H9 (cell line): ENCODE measurements at regions not wholly inside any gene's neighbourhood (a gene's known extent, or its start where the extent isn't known, plus 50 kb on each side); places are given as distances from the start of the nearest gene placed in this dataset.

ENCODE experiments used
- DNase-seq: peaks from one replicate; pipeline ENCODE4 v3.0.0-alpha.2; 2017
- H2AFZ ChIP-seq: one replicate; pipeline ENCODE4 v1.6.1; 2013; ENCODE audit warnings: mild to moderate bottlenecking, low read length, control low read depth, moderate library complexity
- H2AK5ac ChIP-seq: 2 replicates; pipeline ENCODE4 v1.6.1; 2013; ENCODE audit warnings: low read length, control low read depth, mixed read lengths; ENCODE audit not compliant: insufficient read length
- H2BK120ac ChIP-seq: one replicate; pipeline ENCODE4 v1.6.1; 2013; ENCODE audit warnings: low read depth, mild to moderate bottlenecking, low read length, control low read depth, inconsistent platforms; ENCODE audit not compliant: poor library complexity, severe bottlenecking
- H2BK12ac ChIP-seq: 2 replicates; pipeline ENCODE4 v1.6.1; 2013; ENCODE audit warnings: low read length, control low read depth, mixed read lengths, low read depth; ENCODE audit not compliant: insufficient read length
- H2BK15ac ChIP-seq: 2 replicates; pipeline ENCODE4 v1.6.1; 2013; ENCODE audit warnings: low read depth, low read length, control low read depth
- H2BK20ac ChIP-seq: one replicate; pipeline ENCODE4 v1.6.1; 2013; ENCODE audit warnings: low read depth, mild to moderate bottlenecking, low read length, control low read depth, inconsistent platforms; ENCODE audit not compliant: poor library complexity, severe bottlenecking
- H2BK5ac ChIP-seq: 2 replicates; pipeline ENCODE4 v1.6.1; 2013; ENCODE audit warnings: low read length, control low read depth, mixed read lengths; ENCODE audit not compliant: insufficient read length
- H3K14ac ChIP-seq: 2 replicates; pipeline ENCODE4 v1.6.1; 2013; ENCODE audit warnings: low read length, control low read depth; ENCODE audit not compliant: insufficient read depth
- H3K18ac ChIP-seq: 2 replicates; pipeline ENCODE4 v1.6.1; 2013; ENCODE audit warnings: low read depth, mild to moderate bottlenecking, mixed read lengths, low read length, control low read depth; ENCODE audit not compliant: insufficient read length
- H3K23ac ChIP-seq: 2 replicates; pipeline ENCODE4 v1.6.1; 2013; ENCODE audit warnings: low read length, control low read depth, mixed read lengths, low read depth; ENCODE audit not compliant: insufficient read length
- H3K23me2 ChIP-seq: 2 replicates; pipeline ENCODE4 v1.6.1; 2013; ENCODE audit warnings: low read depth, mild to moderate bottlenecking, mixed read lengths, low read length, control low read depth; ENCODE audit not compliant: insufficient read length, poor library complexity, severe bottlenecking
- H3K27ac ChIP-seq: 2 replicates; pipeline ENCODE4 v1.5.1; 2013; ENCODE audit warnings: low read length, control low read depth, mixed read lengths, low read depth; ENCODE audit not compliant: insufficient read length
- H3K27me3 ChIP-seq: 2 replicates; pipeline ENCODE4 v1.6.1; 2013; ENCODE audit warnings: low read length, control low read depth, inconsistent platforms; ENCODE audit not compliant: insufficient read depth
- H3K4ac ChIP-seq: 2 replicates; pipeline ENCODE4 v1.6.1; 2013; ENCODE audit warnings: low read depth, mild to moderate bottlenecking, control low read depth, inconsistent platforms, low read length, moderate library complexity
- H3K4me1 ChIP-seq: 2 replicates; pipeline ENCODE4 v1.6.1; 2013; ENCODE audit warnings: low read length, control low read depth, inconsistent platforms; ENCODE audit not compliant: insufficient read depth
- H3K4me2 ChIP-seq: 2 replicates; pipeline ENCODE4 v1.6.1; 2013; ENCODE audit warnings: low read length, control low read depth, mixed read lengths; ENCODE audit not compliant: insufficient read length, insufficient read depth
- H3K56ac ChIP-seq: 2 replicates; pipeline ENCODE4 v1.6.1; 2013; ENCODE audit warnings: low read depth, mild to moderate bottlenecking, mixed read lengths, low read length, control low read depth; ENCODE audit not compliant: insufficient read length
- H3K79me1 ChIP-seq: 2 replicates; pipeline ENCODE4 v1.6.1; 2013; ENCODE audit warnings: low read depth, mild to moderate bottlenecking, moderate library complexity, low read length, control low read depth, inconsistent platforms; ENCODE audit not compliant: insufficient read depth, poor library complexity, severe bottlenecking
- H3K79me2 ChIP-seq: 2 replicates; pipeline ENCODE4 v1.6.1; 2013; ENCODE audit warnings: low read length, control low read depth, inconsistent platforms; ENCODE audit not compliant: insufficient read depth
- H3K9ac ChIP-seq: 2 replicates; pipeline ENCODE4 v1.6.1; 2013; ENCODE audit warnings: low read length, control low read depth, mixed read lengths; ENCODE audit not compliant: insufficient read length; ENCODE audit errors: extremely low read depth
- H3K9me3 ChIP-seq: one replicate; pipeline ENCODE4 v1.6.1; 2013; ENCODE audit warnings: low read depth, low read length, inconsistent platforms; ENCODE audit not compliant: control insufficient read depth
- H3T11ph ChIP-seq: one replicate; pipeline ENCODE4 v1.6.1; 2013; ENCODE audit warnings: mild to moderate bottlenecking, low read length, control low read depth, inconsistent platforms
- H4K20me1 ChIP-seq: one replicate; pipeline ENCODE4 v1.6.1; 2013; ENCODE audit not compliant: control insufficient read depth, insufficient read length, insufficient read depth
- H4K5ac ChIP-seq: 2 replicates; pipeline ENCODE4 v1.6.1; 2013; ENCODE audit warnings: low read depth, mild to moderate bottlenecking, mixed read lengths, low read length, control low read depth; ENCODE audit not compliant: insufficient read length
- H4K8ac ChIP-seq: replicated peaks from 2 replicates; pipeline ENCODE4 v1.6.1; 2013; ENCODE audit warnings: low read length, control low read depth, mixed read lengths, low read depth; ENCODE audit not compliant: insufficient read length
- H4K91ac ChIP-seq: 2 replicates; pipeline ENCODE4 v1.6.1; 2013; ENCODE audit warnings: low read depth, mild to moderate bottlenecking, moderate library complexity, mixed read lengths, low read length, control low read depth; ENCODE audit not compliant: insufficient read length
- H3K27ac Mint-ChIP-seq, 3 experiments: 2 replicates in 2 of 3; 3 replicates in 1 of 3; pipeline ENCODE4 v1.8.0; 2020 to 2021; ENCODE audit warnings: mixed read lengths in 3 of 3, mild to moderate bottlenecking in 1 of 3, moderate library complexity in 1 of 3
- H3K27me3 Mint-ChIP-seq: 2 replicates; pipeline ENCODE4 v1.8.0; 2021; ENCODE audit warnings: low read depth, mild to moderate bottlenecking, moderate library complexity, mixed read lengths
- H3K36me3 Mint-ChIP-seq, 3 experiments: 2 replicates in 2 of 3; 3 replicates in 1 of 3; pipeline ENCODE4 v1.8.0; 2020 to 2021; ENCODE audit warnings: low read depth in 3 of 3, mixed read lengths in 3 of 3; ENCODE audit not compliant: insufficient read depth in 1 of 3
- H3K4me1 Mint-ChIP-seq, 2 experiments: 2 replicates each; pipeline ENCODE4 v1.8.0; 2020; ENCODE audit warnings: mixed read lengths in 2 of 2
- H3K4me3 Mint-ChIP-seq, 2 experiments: 2 replicates in 1 of 2; 3 replicates in 1 of 2; pipeline ENCODE4 v1.8.0; 2020 to 2021; ENCODE audit warnings: mild to moderate bottlenecking in 2 of 2, mixed read lengths in 2 of 2, moderate library complexity in 1 of 2
- H3K9me3 Mint-ChIP-seq, 2 experiments: 2 replicates in 1 of 2; 3 replicates in 1 of 2; pipeline ENCODE4 v1.8.0; 2020; ENCODE audit warnings: mild to moderate bottlenecking in 2 of 2, mixed read lengths in 2 of 2, moderate library complexity in 1 of 2
- WGBS: extraction: QIAGEN DNeasy Blood & Tissue Kit; methylation state at CpG from one replicate; pipeline ENCODE4 v1.1.7; 2013; ENCODE audit warnings: missing lambda C conversion rate, low lambda C conversion rate, mixed read lengths; ENCODE audit not compliant: insufficient read length; ENCODE audit errors: extremely low coverage; 5-methylcytosine and 5-hydroxymethylcytosine counted together
- TF ChIP-seq, protein P1 (sequence below): fragments of 200-600 bp; sonication (generic); conservative IDR thresholded peaks from 3 replicates; pipeline ENCODE4 v1.8.0; 2021; ENCODE audit warnings: antibody characterized with exemption, mild to moderate bottlenecking

DNA sequence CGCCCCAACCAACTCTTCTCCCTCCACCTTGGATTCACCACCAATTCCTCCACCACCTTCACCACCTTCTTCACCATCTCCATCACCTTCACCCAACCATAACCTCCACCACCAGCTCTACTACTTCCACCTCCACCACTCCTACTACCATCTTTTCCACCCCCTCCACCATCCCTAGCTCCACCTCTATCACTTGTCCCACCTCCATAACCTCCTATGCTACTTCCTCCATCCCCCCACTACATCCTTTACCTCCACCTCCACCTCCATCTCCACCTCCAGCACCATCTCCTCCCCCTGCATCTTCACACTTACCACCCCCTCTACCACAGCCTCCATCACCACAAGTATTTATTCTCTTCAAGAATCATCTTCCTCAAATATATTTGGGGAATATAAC, 254.9 kb upstream of the EGLN3 start:
- no peak overlapping the region for H4K91ac ChIP-seq
- H4K8ac ChIP-seq = no peak overlapping the region
- H2AK5ac ChIP-seq = no peak overlapping the region
- H3K9me3 ChIP-seq = no peaks in the 10 kb centered on the region
- H3T11ph ChIP-seq = no peak overlapping the region
- WGBS = 100% methylated on average over 1 of the region's 1 CpG
- H3K27ac ChIP-seq = no peak overlapping the region
- no peak overlapping the region for H2AFZ ChIP-seq
- no peak overlapping the region for H3K23ac ChIP-seq
- H2BK12ac ChIP-seq = no peak overlapping the region
- Mint-ChIP-seq H3K27me3 (no peaks in the 10 kb centered on the region), H3K36me3 (peaks cover 0 to 7% (median 2%) of the 10 kb centered on the region in 3 experiments; a peak in 3 of 7 replicates), H3K4me1 (no peaks in the 10 kb centered on the region), H3K9me3 (peaks cover 5 to 8% of the 10 kb centered on the region in 2 experiments; a peak in 4 of 5 replicates), H3K4me3 (no peak overlapping the region; a peak in 1 of 5 replicates), H3K27ac (no peak overlapping the region; a peak in 1 of 7 replicates)
- H2BK15ac ChIP-seq = no peak overlapping the region
- H3K79me1 ChIP-seq = no peaks in the 10 kb centered on the region
- H2BK20ac ChIP-seq = no peak overlapping the region
- no peaks in the 10 kb centered on the region for H3K4me1 ChIP-seq
- H3K27me3 ChIP-seq = no peaks in the 10 kb centered on the region
- H2BK120ac ChIP-seq = no peak overlapping the region
- no peak overlapping the region for H2BK5ac ChIP-seq
- no peak overlapping the region for H4K5ac ChIP-seq
- no peak overlapping the region for H3K56ac ChIP-seq
- no peak overlapping the region for H3K14ac ChIP-seq
- no peaks in the 10 kb centered on the region for H3K23me2 ChIP-seq
- H3K18ac ChIP-seq = no peak overlapping the region
- no peaks in the 10 kb centered on the region for H4K20me1 ChIP-seq
- H3K4ac ChIP-seq = no peak overlapping the region
- TF ChIP-seq, protein P1, sequence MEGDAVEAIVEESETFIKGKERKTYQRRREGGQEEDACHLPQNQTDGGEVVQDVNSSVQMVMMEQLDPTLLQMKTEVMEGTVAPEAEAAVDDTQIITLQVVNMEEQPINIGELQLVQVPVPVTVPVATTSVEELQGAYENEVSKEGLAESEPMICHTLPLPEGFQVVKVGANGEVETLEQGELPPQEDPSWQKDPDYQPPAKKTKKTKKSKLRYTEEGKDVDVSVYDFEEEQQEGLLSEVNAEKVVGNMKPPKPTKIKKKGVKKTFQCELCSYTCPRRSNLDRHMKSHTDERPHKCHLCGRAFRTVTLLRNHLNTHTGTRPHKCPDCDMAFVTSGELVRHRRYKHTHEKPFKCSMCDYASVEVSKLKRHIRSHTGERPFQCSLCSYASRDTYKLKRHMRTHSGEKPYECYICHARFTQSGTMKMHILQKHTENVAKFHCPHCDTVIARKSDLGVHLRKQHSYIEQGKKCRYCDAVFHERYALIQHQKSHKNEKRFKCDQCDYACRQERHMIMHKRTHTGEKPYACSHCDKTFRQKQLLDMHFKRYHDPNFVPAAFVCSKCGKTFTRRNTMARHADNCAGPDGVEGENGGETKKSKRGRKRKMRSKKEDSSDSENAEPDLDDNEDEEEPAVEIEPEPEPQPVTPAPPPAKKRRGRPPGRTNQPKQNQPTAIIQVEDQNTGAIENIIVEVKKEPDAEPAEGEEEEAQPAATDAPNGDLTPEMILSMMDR = no peak
- no peak overlapping the region for H3K9ac ChIP-seq
- no peak overlapping the region for H3K4me2 ChIP-seq
- H3K79me2 ChIP-seq = no peaks in the 10 kb centered on the region
- no peak for DNase-seq
